ENCODE measurements at regions not wholly inside any gene's neighbourhood (a gene's known extent, or its start where the extent isn't known, plus 50 kb on each side); places are given as distances from the start of the nearest gene placed in this dataset.
"Not testable (repeated sequence)": the region's sequence is repeated elsewhere in the genome, so short reads cannot be mapped to it uniquely, and the experiment has no call there.

DNA sequence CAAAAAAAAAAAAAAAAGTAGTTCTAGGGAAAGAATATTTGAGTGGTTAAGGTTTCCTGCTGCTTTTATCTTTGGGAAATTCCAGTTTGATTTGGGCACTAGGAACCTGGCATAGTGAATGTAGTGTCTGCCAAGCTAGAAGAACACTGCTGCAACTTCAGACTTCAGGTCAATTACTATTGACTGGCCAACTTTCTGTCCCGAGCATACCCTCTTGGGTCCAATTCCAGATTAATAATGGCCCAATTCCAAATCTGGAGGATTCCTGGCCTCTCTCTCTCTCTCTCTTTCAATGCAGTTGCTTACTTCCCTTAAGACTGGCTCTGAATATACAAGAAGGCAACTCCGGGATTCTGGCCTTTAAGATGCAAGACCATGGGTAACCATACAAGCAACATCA, 74.9 kb downstream of the ANKEF1 start:
- DNase-seq (ENCODE audit: low read depth) = no peak

- peak; percentile 26 for DNase-seq (ENCODE audit: low read depth)
These were observed 75.4 kb downstream of the ANKEF1 start for GRCh38 chr20:10110151-10110550.

DNA sequence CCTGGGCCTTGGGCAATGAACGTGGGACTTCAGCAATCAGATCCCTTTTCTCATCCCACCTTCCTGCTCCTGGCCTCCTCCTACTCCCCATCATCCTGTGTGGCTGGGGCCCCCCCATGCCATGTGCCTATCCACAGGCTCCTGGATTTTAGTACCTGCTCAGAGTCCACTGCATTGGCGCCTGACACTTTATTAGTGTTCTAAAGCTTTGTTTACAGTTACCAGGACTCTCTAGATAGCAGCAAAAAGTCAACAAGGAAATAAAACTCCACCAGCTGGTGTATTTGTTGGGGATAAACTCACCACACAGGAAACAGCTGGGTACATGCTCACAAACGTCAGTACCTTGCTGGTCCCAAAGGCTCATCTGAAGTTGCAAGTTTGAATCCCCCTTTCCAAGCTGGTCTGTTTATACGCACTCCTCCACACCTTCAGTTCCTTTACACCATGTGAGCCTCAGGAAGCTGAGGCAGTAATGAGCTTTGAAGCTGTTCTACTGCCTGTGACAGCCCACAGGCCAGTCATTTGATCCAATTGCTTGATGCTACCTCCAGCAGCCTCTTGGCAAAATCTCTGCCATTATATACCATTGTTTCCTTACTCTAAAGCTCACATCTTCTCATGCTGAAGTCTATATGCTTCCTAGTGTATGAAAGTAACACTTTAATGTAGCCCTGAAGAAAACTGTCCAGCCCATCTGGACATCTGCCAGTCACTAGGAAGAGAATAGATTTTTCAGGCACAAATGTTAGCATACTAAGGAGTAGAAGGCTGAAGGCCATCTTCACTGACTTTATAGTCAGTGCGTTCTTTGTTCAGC, 76.6 kb downstream of the ANKEF1 start:
- no peak for DNase-seq (ENCODE audit: low read depth)

DNA sequence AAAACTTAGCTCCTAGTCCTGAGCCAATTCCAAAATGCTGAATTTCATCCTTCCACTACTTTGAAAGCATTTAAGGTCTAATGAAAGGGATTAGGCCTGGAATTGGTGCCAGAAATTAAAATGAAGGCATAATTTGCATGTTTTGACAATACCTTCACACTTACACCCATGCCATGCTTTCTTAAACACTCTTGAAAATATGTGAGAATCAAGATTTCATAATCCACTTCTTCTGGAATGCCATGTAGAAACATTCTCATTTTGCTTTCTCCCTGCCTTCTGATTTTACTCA, 77.1 kb downstream of the ANKEF1 start:
- no peak for DNase-seq (ENCODE audit: low read depth)

DNA sequence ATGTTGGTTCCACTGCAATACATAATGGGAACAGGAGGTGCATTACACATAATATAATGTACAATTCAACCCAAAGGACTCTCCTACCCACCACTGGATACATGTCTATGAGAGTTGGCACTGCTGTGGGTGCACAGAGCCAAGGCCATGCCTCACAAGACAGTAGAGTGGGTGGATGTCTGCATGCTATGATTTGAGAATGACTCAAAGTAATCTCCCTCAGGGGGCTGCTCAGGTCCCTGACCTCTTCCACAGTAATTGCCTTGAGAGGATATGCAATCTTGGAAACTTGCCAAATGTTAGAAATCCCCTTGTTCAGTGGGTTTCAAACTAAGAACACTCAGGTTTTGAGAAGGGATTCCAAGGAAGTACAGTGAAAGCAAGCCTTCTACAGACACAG, 79.0 kb downstream of the ANKEF1 start:
- no peak for DNase-seq (ENCODE audit: low read depth)

DNA sequence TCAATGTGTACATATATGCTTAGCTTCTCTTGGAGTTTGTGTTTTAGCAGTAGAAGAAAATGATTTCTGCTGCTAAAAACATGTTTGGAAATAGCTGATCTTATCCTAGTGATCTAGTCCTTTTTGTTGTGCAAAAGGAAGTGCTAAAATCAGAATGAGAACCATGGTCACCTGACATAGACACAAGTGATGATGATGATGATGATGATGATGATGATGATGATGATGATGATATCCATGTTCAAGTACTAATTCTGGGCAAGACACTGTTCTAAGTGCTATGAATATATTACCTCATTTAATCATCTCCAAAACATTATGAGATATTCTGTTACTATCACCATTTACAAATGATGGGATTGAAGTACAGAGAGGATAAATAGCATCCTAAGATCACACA, 79.8 kb downstream of the ANKEF1 start:
- no peak for DNase-seq (ENCODE audit: low read depth)

- peak; percentile 66 for DNase-seq (ENCODE audit: low read depth)
These were observed 80.2 kb downstream of the ANKEF1 start for GRCh38 chr20:10115021-10115420.

GRCh38 chr20:10119336-10119735, 84.5 kb downstream of the ANKEF1 start:
- no peak for DNase-seq (ENCODE audit: low read depth)

DNA sequence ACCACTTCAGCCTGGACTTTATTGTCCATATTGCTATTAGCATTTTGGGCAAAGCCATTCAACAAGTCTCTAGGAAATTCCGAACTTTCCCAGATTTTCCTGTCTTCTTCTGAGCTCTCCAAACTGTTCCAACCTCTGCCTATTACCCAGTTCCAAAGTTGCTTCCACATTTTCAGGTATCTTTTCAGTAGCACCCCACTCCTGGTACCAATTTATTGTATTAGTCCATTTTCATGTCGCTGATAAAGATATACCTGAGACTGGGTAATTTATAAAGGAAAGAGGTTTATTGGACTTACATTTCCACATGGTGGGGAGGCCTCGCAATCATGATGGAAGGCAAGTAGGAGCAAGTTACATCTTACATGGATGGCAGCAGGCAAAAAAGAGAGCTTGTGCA, 90.1 kb downstream of the ANKEF1 start:
- not testable (repeated sequence) for DNase-seq (ENCODE audit: low read depth)

DNA sequence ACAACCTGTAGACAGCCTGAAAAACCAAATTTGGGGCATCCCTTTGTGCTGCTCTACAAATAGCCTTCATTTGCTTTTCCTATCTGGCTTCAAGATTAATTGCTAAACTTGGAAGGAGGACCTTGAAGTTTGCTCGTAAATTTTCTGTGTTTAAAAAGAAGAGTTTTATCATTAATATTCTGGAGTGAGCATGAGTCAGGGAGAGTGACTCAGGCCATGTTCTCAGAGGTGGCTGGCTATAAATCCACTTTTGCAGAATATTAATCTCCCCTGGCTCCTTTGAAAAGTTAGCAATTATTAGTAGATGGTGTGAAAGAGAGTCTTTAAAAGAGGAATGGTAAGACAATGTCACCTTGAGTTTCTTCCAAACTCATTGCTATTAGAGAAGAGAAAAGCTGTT, 91.0 kb downstream of the ANKEF1 start:
- DNase-seq (ENCODE audit: low read depth) = peak; percentile 19

GRCh38 chr20:10129749-10130148, 88.9 kb upstream of the SNAP25 start:
- no peak for DNase-seq (ENCODE audit: low read depth)

DNA sequence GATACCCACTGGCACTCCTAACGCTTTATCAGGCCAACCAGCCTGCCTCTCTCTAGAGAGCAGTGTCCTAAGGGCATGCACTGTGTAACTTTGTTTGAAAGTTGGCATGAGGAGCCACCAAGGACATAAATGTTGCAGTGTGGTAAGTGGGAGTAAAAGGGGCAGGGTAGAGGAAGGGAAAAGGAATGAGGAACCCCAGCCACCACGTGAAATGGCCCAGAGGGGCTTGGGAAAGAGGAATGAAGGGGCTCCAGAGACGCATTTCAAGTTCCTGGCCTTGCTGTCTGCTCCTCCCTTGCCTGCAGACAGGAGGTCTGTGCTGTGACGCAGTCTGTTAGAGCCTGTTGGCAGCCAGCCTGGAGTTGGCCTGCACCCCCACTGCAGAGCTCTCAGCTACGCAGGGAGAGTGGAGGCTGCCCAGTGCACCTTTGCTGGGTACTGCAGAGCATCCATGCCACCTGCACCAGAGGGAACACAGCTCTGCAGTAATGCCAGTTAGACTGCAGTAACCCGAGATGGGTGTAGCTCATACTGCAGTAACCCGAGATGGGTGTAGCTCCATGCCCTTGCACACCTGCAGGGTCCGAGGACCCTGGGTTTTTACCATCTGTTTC, 86.8 kb upstream of the SNAP25 start:
- DNase-seq (ENCODE audit: low read depth) = peak; percentile 49

GRCh38 chr20:10132387-10132786, 86.2 kb upstream of the SNAP25 start:
- DNase-seq (ENCODE audit: low read depth) = no peak

GRCh38 chr20:10133532-10133931, 85.1 kb upstream of the SNAP25 start:
- no peak for DNase-seq (ENCODE audit: low read depth)

DNA sequence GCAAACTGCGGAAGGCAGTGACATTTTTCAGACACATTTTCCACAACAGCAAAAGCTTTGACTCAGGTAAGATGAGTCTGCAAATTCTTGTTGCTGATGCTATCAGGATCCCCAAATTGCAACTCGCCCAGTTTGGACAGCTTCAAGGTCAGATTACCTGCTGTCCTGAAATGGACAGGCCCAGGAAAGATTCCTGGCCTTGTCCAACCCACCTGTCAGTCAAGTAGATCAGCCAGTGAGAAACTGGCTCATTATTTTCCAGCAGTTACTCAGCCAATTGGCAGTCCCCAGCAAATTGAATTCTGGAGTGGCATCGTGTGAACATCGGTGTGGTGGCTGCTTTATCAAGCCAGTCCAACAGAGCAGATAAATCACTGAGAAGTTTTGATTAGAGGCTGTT, 84.5 kb upstream of the SNAP25 start:
- DNase-seq (ENCODE audit: low read depth) = no peak

DNA sequence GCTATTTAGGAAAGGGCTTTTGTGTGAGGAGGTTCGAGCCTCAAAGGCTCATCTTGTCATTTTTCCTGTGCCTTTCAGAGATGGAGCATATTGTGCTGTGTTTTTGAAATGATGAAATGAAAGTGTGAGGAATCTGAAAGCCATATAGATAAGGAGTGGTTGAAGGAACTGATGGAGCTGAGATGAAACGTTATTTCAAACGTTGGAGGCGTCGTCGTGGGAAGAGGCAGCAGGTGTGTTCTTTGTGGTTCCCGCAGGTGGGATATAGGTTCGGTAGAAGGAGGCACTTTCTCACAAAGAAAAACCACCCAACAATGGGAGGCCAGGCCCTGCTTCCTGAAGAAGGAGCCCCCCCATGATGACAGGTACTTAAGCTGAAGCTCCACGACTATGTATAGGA, 83.2 kb upstream of the SNAP25 start:
- DNase-seq (ENCODE audit: low read depth) = no peak

GRCh38 chr20:10137032-10137431, 81.6 kb upstream of the SNAP25 start:
- DNase-seq (ENCODE audit: low read depth) = no peak

DNA sequence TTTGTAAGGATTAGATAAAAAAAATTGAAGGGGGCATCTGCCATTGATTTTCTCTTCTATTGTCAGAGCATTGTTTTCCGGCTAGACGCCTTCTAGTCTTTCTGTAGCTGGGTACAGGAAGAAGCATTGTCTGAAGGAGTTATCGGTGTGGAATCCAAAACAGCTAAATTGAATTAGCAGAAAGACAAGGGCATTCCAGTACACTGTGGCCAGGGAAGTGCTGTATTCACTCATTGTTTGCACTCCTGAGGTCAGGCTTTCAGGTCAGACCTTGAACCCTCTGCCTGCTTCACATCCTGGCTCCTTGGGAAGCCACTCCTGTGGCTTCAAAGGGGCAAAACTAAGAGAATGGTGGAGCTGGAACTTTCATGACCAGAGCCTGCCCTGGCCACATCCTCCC, 81.1 kb upstream of the SNAP25 start:
- DNase-seq (ENCODE audit: low read depth) = no peak

DNA sequence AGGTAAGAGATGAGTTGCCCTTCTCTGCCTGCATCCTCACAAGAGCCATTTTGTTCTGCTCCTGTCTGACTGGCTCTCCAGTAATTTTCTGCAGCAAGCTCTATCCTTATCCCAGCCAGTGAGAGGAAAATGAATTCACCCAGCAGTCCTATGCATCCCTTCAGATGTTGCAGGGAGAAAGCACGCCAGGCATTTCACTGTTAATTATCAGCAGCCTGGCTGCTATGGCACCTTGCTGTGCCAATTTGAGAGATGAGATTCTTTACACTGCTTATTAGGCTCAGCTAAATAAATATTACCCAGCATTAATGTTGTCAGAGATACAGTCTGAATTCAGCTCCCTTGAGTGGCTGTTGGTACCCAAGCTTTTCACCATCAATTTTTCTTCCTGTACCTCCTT, 61.1 kb upstream of the SNAP25 start:
- no peak for DNase-seq (ENCODE audit: low read depth)

DNA sequence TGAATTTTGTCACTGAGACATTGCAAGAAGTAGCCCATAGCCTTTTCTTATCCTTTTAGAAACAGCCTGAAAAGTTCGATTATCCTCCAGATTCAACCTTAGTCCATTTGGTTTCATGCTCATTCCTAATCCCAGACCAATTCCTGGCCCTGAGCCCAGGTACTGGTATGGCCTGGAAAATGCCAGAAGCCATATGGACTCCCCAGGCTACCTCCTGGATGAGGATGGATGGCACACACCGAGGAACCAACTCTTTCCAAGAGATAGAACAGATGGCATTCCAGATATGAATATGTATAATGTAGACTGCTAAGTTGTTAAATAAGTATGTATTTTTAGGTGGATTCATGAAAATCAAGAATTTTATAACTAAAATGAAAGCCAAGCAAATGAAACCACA, 51.6 kb upstream of the SNAP25 start:
- DNase-seq (ENCODE audit: low read depth) = no peak

DNA sequence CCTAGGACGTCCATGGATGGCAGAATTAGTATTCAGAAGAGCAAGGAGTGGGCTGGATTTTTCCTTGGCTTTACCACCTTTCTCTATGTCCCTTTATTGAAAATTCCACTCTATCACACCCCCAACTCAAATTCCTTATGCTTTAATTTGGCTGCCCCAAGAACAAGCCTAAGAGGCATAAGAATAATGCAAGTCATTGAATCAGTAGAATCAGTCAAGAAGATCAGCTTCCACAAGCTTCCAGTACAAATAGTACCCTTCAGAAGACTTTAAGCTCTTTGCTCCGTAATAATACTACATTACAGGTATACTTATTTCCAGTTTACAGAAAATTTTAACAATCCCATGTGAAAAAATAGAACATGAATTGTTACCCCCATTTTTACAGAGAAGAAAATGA, 51.0 kb upstream of the SNAP25 start:
- no peak for DNase-seq (ENCODE audit: low read depth)
